ENCODE measurements at regions not wholly inside any gene's neighbourhood (a gene's known extent, or its start where the extent isn't known, plus 50 kb on each side); places are given as distances from the start of the nearest gene placed in this dataset.

- TF ChIP-seq POLR2A (IDR thresholded peaks at IDR 0.05) = no peak
- no peak for TF ChIP-seq CTCF (IDR thresholded peaks at IDR 0.05)
Observed at GRCh38 chr3:76669322-76669721, 370.6 kb upstream of the ROBO2 start.
